GM20000 (cell line): ENCODE measurements at regions not wholly inside any gene's neighbourhood (a gene's known extent, or its start where the extent isn't known, plus 50 kb on each side); places are given as distances from the start of the nearest gene placed in this dataset.
"Not testable (repeated sequence)": the region's sequence is repeated elsewhere in the genome, so short reads cannot be mapped to it uniquely, and the experiment has no call there.

Experiments used
- DNase-seq: peaks from one replicate; pipeline ENCODE4 v3.0.0; 2012; ENCODE audit warnings: low spot score
- CTCF ChIP-seq: IDR thresholded peaks from 2 replicates; pipeline ENCODE4 v1.5.1; 2012; ENCODE audit warnings: mild to moderate bottlenecking, control low read depth; ENCODE audit errors: extremely low read depth, missing control alignments

- no peak for TF ChIP-seq CTCF
- DNase-seq = no peak
These were observed 426.1 kb downstream of the DSC3 start for GRCh38 chr18:30616414-30616813.

- no peak for DNase-seq
- no peak for TF ChIP-seq CTCF
These were observed 429.1 kb downstream of the DSC3 start for GRCh38 chr18:30613467-30613801.

- TF ChIP-seq CTCF = no peak
These were observed 441.0 kb downstream of the DSC3 start for GRCh38 chr18:30601541-30601940.

GRCh38 chr18:30597202-30597601 is 445.3 kb downstream of the DSC3 start:
- DNase-seq = no peak
- TF ChIP-seq CTCF = no peak

More at GRCh38 chr18:30601541-30601940, 441.0 kb downstream of the DSC3 start:
- no peak for DNase-seq

- TF ChIP-seq CTCF = no peak
- DNase-seq = no peak
These were observed 445.9 kb downstream of the DSC3 start for GRCh38 chr18:30596635-30597034.

- no peak for TF ChIP-seq CTCF
- no peak for DNase-seq
These were observed 446.6 kb downstream of the DSC3 start for GRCh38 chr18:30595942-30596341.

GRCh38 chr18:30594911-30595310 is 447.6 kb downstream of the DSC3 start:
- not testable (repeated sequence) for DNase-seq

GRCh38 chr18:30591462-30591861 is 451.1 kb downstream of the DSC3 start:
- no peak for TF ChIP-seq CTCF
- DNase-seq = no peak
